CD4-positive, alpha-beta T cell treated with Interleukin-4 for 4 hours (primary cell): ENCODE measurements at regions not wholly inside any gene's neighbourhood (a gene's known extent, or its start where the extent isn't known, plus 50 kb on each side); places are given as distances from the start of the nearest gene placed in this dataset.
"Not testable (repeated sequence)": the region's sequence is repeated elsewhere in the genome, so short reads cannot be mapped to it uniquely, and the experiment has no call there.

Experiments
- DNase-seq: peaks from one replicate; pipeline ENCODE4 v3.0.0-alpha.2; 2020

- no peak for DNase-seq
These were observed 207.5 kb upstream of the SAMSN1 start for GRCh38 chr21:14753466-14754258.

- no peak for DNase-seq
These were observed 207.0 kb upstream of the SAMSN1 start for GRCh38 chr21:14753069-14753465.

GRCh38 chr21:14752345-14752909, 206.3 kb upstream of the SAMSN1 start:
- DNase-seq, result no peak

- DNase-seq, result no peak
These were observed 205.7 kb upstream of the SAMSN1 start for GRCh38 chr21:14751602-14752344.

GRCh38 chr21:14751011-14751410, 204.9 kb upstream of the SAMSN1 start:
- no peak for DNase-seq

GRCh38 chr21:14750041-14750440, 203.9 kb upstream of the SAMSN1 start:
- no peak for DNase-seq

GRCh38 chr21:14748662-14749061, 202.5 kb upstream of the SAMSN1 start:
- DNase-seq, result no peak

GRCh38 chr21:14744368-14744767, 198.3 kb upstream of the SAMSN1 start:
- DNase-seq, result no peak

GRCh38 chr21:14742119-14742518, 196.0 kb upstream of the SAMSN1 start:
- no peak for DNase-seq

- no peak for DNase-seq
These were observed 195.1 kb upstream of the SAMSN1 start for GRCh38 chr21:14741256-14741655.

- no peak for DNase-seq
These were observed 194.6 kb upstream of the SAMSN1 start for GRCh38 chr21:14740692-14741091.

GRCh38 chr21:14740116-14740515, 194.0 kb upstream of the SAMSN1 start:
- no peak for DNase-seq

GRCh38 chr21:14739590-14739989, 193.5 kb upstream of the SAMSN1 start:
- no peak for DNase-seq

GRCh38 chr21:14738576-14738975, 192.5 kb upstream of the SAMSN1 start:
- DNase-seq, result not testable (repeated sequence)

- DNase-seq, result peak; percentile 85
These were observed 191.8 kb upstream of the SAMSN1 start for GRCh38 chr21:14737922-14738321.

GRCh38 chr21:14737284-14737691, 191.2 kb upstream of the SAMSN1 start:
- no peak for DNase-seq

GRCh38 chr21:14736672-14737071, 190.6 kb upstream of the SAMSN1 start:
- DNase-seq, result no peak

- no peak for DNase-seq
These were observed 190.0 kb upstream of the SAMSN1 start for GRCh38 chr21:14736162-14736561.

- no peak for DNase-seq
These were observed 188.7 kb upstream of the SAMSN1 start for GRCh38 chr21:14734833-14735232.

- DNase-seq, result no peak
These were observed 188.1 kb upstream of the SAMSN1 start for GRCh38 chr21:14734191-14734590.

- no peak for DNase-seq
These were observed 179.1 kb upstream of the SAMSN1 start for GRCh38 chr21:14725219-14725618.

GRCh38 chr21:14722841-14723483, 176.8 kb upstream of the SAMSN1 start:
- DNase-seq, result no peak

GRCh38 chr21:14720237-14720636, 174.1 kb upstream of the SAMSN1 start:
- no peak for DNase-seq

GRCh38 chr21:14718951-14719350, 172.8 kb upstream of the SAMSN1 start:
- no peak for DNase-seq
